CD4-positive, alpha-beta T cell treated with Interleukin-17A for 4 hours (primary cell): ENCODE measurements at regions not wholly inside any gene's neighbourhood (a gene's known extent, or its start where the extent isn't known, plus 50 kb on each side); places are given as distances from the start of the nearest gene placed in this dataset.

ENCODE experiments used
- DNase-seq: peaks from one replicate; pipeline ENCODE4 v3.0.0-alpha.2; 2020; ENCODE audit warnings: mixed read lengths

DNA sequence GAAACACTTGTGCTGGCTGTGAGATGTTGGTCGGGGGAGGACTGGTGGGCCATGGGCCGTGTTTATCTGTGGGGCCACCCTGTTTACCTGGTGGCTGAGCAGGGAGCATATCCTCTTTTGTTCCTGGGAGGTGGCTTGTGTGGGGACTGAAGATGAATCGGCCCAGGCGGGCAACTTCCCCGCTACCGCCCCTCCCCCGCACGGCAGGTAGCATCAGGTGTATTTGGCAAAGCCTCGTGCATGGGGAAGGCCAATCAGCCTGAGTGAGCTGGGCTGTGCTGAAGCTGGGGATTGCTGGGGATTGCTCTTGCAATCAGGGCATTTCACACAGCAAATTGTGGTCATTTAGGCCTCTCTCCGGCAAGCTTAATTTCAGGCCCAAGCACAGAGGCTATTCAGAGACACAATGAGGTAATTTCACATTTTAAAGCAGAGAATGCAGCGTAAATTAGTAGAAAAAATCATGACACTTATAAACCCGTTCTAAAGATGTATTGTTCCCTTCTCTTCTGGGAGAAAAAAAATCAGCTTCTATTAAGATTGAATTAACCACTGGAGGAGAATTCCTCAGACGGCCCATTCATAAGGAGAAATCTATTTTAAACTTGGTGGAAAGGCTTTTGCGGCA, 197.7 kb upstream of the POU3F1 start:
- DNase-seq = no peak

GRCh38 chr1:38243106-38243505, 196.5 kb upstream of the POU3F1 start:
- DNase-seq = no peak

GRCh38 chr1:38242506-38242905, 195.9 kb upstream of the POU3F1 start:
- no peak for DNase-seq

DNA sequence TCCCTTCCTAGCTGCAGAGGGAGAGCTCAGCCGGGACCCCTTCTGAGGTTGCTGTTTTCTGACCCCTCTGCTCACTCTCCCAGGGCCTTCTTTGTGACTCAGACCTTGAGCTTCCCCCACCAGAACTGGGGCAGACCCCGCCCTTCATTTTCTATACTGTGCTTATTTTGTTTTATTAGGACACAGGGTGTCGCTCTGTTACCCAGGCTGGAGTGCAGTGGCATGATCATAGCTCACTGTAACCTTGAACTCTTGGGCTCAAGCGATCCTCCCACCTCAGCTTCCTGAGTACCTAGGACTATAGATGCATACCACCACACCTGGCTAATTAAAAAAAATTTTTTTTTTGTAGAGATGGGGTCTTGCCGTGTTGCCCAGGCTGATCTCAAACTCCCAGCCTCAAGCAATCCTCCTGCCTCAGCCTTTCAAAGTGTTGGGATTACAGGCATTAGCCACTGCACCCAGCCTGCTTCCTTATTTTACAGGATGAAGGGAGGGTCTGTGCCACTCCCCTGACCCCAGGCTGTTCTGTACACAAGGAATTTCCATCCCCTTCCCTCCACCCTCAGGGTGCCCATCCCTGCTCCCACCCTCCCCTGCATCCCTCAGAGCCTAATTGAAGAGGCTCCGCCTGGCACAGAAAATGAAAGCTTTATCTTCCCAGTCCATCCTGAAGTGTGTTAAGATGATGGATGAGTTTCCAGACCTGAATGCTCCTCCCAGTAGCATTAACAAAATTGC, 195.2 kb upstream of the POU3F1 start:
- DNase-seq = no peak

DNA sequence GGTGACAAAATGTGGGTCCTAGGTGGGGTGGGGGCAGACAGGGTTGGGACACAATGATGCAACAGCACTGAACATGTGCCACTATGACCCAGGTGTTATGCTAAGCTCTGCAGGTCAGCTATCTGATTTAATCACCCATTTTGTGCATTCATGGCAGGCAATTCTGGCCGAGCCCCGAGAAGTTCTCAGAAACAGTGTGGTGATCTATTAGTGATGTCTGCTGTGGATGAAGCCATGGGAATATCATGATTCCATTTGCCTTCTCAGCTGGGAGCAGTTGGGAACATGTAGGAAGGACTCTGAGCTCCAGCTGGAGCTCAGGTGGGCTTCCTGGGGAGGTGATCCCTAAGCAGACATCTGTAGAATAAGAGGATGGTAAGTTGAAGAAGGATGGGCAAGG, 194.0 kb upstream of the POU3F1 start:
- DNase-seq = no peak

DNA sequence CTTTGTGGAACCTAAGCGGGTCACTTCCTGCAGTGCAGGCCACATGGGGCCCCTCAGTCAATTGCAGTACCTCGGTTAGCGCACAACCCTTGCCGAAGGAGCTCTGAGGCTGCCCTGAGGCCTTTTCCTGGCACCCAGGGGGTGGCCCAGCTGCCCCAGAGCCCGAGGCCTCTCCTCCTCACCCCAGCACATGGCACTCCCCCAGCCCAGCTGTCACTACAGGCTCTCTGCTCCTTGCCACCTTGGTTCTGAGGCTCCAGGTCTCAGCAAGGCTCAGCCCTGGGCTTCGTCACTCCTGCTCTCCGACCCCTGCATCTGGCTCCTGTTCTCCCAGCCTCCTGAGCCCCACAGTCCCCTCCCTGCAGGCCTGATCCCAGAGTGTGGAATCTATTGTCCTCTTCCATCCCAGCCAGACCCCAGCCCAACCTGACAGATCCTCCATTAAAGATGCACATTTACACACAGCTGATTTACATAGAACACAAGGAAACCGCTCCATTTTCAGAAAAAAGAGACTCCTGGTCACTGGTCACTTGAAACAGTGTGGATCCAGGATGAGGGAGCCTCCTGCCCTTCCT, 192.8 kb upstream of the POU3F1 start:
- no peak for DNase-seq

DNA sequence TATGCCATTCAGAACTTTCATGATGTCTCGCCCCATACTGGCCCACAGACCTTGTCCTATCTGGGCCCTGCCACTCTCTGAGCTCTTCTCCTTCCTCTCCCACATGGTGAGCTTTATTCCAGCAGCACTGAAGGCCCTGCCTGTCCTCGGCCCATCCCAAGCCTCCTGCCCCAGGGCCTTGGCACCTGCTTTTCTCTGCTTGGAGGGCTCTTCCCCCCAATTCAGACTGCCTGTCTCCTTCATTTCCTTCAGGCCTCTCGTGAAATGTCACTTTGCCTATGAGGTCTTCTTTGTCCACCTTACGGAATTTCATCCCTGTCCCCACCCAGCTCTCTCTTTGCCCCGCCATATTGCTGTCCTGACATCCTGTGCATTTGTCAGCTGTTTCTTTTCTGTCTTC, 191.7 kb upstream of the POU3F1 start:
- no peak for DNase-seq

GRCh38 chr1:38235705-38236104, 189.1 kb upstream of the POU3F1 start:
- no peak for DNase-seq

- DNase-seq = no peak
These were observed 185.3 kb upstream of the POU3F1 start for GRCh38 chr1:38231941-38232340.

- DNase-seq = no peak
These were observed 182.1 kb upstream of the POU3F1 start for GRCh38 chr1:38228718-38229117.

GRCh38 chr1:38225745-38226144, 179.2 kb upstream of the POU3F1 start:
- DNase-seq = no peak

GRCh38 chr1:38223391-38223790, 176.8 kb upstream of the POU3F1 start:
- no peak for DNase-seq

- DNase-seq = no peak
These were observed 176.3 kb upstream of the POU3F1 start for GRCh38 chr1:38222891-38223290.

- DNase-seq = no peak
These were observed 174.5 kb upstream of the POU3F1 start for GRCh38 chr1:38221006-38221649.

DNA sequence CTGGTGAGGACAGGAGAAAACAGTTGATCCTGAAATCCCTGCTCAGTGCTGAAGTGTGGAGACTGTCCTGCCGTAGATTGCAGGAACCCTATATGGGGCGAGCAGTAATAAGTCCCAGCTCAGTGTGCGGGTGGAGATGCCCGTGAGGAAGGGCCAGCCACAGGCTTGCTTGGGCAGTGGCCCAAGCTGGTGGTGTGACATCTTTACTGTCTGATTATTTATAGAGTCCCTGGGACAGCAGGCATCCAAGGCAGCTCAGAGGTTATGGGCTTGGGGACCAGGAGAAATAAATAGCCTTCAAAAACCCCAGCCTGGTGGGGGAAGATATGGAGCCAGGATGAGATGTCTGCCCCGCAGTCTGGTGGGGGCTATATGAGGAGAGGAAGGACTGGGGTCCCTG, 170.7 kb upstream of the POU3F1 start:
- no peak for DNase-seq

GRCh38 chr1:38213646-38214434, 167.2 kb upstream of the POU3F1 start:
- DNase-seq = no peak

DNA sequence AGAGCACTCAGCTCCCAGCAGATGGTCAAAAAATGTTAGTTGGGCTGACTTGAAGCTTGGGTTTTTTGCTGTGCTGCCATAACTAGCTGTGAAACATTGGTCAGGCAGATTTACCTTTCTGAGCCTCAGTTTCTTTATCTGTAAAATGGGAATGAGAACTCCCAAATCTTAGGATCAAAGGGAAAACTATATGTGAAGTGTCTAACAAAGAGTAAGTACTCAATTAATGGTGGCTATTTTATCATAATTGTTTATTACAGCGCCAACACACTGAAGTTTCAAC, 164.2 kb upstream of the POU3F1 start:
- DNase-seq = no peak

- no peak for DNase-seq
These were observed 163.7 kb upstream of the POU3F1 start for GRCh38 chr1:38210021-38210894.

- DNase-seq = no peak
These were observed 162.4 kb upstream of the POU3F1 start for GRCh38 chr1:38208716-38209632.

- DNase-seq = no peak
These were observed 161.3 kb upstream of the POU3F1 start for GRCh38 chr1:38207906-38208305.

DNA sequence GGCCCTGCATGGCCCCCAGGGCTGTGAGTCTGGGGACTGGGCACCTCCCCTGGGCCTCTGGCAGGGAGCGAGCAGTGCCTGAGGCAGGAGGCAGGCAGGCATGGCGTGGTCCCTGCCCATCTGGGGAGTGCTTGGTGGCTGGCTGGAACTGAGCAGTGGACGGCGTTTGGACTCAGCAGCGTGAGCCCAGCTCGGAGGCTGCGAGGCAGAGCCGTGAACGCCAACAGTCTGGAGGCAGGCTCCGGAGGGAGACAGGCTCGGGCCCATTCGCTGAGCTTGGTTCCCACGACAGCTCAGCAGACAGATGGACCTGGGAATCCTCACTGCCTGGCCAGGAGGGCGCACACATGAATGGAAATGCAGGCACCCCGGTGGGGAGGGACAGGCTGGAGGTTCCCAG, 160.7 kb upstream of the POU3F1 start:
- no peak for DNase-seq
